GM19395 (cell line): ENCODE measurements at regions not wholly inside any gene's neighbourhood (a gene's known extent, or its start where the extent isn't known, plus 50 kb on each side); places are given as distances from the start of the nearest gene placed in this dataset.
"Not testable (repeated sequence)": the region's sequence is repeated elsewhere in the genome, so short reads cannot be mapped to it uniquely, and the experiment has no call there.

ENCODE experiments used
- ATAC-seq: cut with Tn5 transposase; IDR thresholded peaks from one replicate; pipeline ENCODE4 v1.9.1; 2021; ENCODE audit warnings: mild to moderate bottlenecking, moderate library complexity; ENCODE audit not compliant: unreplicated experiment

DNA sequence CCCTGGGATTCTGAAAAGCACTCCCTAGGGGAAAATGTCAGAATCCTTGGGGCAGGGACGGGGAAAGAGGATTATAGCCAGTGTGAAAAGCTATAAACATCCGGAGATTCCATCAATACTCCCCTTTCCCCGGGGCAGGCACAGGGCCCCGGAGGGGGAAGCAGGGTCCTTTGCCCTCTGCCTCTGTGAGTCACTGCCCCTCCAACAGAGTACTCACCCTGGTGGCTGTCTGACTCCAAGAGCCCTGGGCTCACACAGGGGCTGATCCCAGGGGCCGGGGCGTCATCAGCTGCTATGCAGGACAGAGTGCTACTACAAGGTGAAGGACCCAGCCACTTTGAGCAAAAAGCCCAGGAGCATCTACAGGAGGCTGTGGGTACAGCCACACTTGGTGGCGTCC, 133.0 kb upstream of the PRR20G start:
- no peak for ATAC-seq

DNA sequence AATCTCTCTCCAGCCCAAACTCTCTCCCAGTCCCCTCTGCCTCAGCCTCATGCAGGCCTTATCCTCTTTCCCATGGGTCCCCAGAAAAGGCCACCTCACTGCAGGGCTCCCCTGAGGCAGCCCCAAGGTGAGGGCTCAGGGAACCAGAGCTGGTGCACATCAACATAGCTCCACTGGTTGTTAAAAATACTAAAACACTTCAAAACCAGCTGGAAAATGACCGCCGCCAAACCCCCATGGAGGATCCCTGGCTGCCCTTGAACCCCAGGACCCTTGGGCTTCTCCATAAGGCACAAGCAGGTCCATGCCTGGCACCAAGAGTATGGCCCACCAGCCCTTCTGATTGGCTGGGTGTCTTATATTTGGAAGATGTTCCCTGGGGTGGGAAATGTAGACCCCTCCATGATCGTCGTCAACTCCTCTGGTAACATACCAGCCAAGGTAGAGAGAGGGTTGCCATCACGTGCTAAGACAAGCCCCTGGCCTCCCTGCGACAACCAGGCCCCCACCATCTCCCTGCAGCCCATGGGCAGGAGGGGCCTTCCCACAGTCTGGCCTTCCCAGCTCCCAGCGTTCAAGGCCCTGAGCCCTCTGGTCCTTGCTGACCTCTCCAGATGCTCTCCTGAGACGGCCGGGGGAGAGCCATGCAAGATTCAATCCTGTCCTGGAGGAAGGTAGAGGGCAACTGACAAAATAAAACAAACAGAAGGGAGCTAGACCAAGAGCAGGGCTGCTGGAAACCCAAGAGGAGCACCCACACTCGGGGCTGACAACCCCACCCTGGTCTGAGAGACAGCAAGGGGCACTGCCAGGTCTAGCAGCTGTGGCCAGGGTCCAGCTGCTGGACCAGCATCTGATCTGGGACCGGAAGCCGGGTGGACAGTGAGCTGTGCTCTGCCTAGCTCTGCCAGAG, 132.1 kb upstream of the PRR20G start:
- ATAC-seq = no peak

GRCh38 chr3:127419182-127419581, 131.3 kb upstream of the PRR20G start:
- no peak for ATAC-seq

DNA sequence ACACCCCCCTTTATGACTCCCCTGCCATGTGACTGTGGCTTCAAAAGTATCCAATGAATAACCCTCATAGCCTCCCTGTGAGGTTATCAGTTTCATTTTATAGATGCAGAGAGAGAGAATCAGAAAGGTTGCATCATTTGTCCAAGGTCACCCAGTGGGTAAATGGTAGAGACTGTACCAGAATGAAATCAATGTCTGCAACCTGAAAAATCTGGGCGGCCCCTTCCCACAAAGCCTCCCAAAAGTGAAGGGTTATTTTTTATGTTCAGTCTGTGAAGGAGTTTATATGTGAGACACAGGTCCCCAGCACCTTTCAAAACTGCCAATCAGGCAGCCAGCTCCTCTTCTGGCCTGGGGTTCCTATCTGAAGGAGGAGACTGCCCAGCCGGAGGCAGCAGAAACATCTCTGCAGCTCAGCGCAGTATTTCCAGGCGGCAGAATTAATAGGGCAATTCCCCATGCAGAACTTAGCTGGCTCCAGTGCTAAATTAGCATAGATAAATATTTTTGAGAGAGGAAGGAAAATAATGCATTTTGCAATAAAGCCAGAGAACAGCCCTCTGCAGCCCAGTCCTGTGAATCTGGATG, 130.8 kb upstream of the PRR20G start:
- no peak for ATAC-seq

GRCh38 chr3:127417709-127418559, 130.1 kb upstream of the PRR20G start:
- no peak for ATAC-seq

DNA sequence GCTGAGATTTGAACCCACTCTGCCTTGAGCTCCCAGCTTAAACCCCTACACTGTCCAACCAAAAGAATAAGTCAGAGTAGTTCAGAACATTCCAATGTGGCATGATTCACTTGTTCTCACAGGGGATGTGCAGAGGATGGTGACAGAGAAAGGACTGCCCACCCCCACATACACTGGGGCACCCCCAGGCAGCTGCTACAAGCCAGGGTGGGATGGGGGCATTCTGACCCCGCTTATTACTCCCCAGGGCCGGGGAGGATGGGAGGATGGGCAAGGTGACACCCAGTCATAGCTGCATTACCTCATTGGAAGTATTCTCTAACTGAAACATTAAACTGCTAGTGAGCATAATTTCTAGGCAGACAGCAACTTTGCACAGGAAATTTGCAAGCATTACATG, 126.0 kb upstream of the PRR20G start:
- no peak for ATAC-seq

GRCh38 chr3:127413318-127413673, 125.5 kb upstream of the PRR20G start:
- ATAC-seq = no peak

DNA sequence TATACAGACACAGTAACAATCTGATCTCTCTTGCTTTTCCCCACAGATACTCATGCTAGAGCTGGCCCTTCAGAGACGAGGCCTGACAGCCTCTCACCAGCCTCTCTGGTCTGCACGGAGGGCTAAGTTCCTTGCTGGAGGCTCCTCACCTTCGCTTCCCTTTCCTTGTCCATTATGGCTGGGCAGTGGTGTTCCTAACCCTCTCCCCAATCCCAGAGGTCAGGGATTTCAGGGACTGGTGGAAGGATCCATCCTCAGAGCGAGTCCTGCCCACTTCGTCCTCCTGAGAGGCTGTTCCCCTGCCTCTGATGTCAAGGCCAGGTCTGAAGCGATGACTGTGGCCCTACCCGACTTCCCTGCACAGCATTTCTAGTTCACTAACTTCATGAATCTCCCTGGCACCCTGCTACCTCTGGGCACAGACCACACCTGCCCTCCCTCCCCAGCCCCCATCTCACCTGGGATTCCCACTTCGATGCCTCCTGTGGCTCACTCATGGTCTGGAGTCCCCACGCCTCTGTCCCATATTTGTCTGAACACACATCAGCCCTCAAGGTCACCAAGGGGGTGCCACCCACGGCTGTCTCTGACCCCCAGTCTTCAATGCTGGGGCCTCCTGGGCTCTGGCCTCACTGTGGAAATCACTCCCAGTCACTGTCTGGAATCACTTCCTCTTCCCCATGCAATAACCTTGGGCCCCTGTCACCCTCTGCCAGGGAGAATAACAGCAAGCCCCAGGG, 124.9 kb upstream of the PRR20G start:
- ATAC-seq = no peak

DNA sequence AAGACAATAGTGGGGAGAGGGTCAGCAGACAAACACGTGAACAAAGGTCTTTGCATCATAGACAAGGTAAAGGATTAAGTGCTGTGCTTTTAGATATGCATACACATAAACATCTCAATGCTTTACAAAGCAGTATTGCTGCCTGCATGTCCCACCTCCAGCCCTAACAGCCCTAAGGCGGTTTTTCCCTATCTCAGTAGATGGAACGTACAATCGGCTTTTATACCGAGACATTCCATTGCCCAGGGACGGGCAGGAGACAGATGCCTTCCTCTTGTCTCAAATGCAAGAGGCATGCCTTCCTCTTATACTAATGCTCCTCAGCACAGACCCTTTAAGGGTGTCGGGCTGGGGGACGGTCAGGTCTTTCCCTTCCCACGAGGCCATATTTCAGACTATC, 124.0 kb upstream of the PRR20G start:
- not testable (repeated sequence) for ATAC-seq

- no peak for ATAC-seq
These were observed 123.4 kb upstream of the PRR20G start for GRCh38 chr3:127411083-127411727.

- no peak for ATAC-seq
These were observed 122.8 kb upstream of the PRR20G start for GRCh38 chr3:127410678-127411077.

- no peak for ATAC-seq
These were observed 122.3 kb upstream of the PRR20G start for GRCh38 chr3:127410137-127410488.

GRCh38 chr3:127409421-127410136, 121.7 kb upstream of the PRR20G start:
- ATAC-seq = no peak

DNA sequence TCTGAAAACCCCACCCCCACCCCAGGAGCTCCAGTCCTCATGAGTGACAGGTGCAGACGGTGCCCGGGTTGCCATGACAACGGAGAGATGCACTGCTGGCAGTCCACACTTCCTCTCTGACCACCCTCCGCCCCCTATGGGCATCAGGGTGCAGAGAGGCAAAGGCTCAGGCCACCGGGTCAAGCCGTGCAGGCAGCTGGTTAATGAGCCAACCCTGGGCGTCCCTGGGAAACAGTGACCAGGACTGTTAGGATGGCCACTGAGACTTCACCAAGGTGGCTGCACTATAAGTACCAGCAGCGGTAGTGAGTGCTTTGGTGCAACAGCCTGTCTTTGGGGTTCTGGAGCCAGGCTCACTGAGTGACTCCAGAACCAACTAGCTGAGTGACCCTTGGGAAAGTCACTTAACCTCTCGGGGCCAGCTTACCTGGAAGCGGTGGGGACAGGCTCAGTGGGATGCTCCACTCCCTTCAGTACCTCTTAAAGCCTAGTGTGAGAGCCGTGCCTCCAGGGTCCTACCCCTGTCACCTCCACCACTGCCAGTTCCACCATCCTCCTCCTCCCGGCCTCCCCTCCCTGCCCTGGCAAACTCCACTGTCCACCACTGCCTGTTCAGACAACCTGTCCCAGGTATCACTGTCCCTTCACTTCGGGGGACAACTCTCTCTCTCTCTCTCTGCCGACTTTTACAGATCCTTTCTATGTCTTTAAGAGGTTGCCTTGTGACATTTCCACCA, 121.0 kb upstream of the PRR20G start:
- ATAC-seq = no peak

DNA sequence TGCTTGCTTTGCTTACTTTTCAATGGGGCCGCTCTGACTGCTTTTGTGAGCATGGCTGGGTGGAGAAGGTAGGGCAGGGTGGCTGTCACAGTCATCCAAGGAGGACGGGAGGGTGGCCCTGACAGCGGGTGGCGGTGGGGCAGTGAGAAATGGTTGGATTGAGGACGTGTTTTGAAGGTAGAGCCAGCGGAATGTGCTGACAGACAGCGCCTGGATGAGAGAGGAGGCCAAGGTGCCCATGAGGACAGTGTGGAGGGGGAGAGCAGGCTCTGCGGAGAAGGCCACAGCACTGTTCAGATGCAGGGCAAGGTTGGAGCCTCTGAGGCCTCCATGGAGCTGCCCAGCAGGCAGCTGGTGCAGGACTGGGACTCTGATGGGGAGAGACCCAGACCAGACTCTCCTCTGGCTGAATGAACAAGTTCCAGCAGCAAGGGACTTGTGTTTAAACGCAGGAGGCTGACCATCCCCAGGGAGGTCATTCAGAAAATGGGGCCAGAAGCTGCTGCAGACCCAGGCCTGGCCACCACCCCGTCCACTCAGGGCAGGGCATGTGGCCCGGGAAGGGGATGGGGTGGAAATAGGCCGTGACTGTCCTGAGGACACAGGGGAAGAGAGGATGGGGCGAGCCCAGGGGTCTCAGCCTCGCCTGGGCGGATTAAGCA, 120.3 kb upstream of the PRR20G start:
- no peak for ATAC-seq

DNA sequence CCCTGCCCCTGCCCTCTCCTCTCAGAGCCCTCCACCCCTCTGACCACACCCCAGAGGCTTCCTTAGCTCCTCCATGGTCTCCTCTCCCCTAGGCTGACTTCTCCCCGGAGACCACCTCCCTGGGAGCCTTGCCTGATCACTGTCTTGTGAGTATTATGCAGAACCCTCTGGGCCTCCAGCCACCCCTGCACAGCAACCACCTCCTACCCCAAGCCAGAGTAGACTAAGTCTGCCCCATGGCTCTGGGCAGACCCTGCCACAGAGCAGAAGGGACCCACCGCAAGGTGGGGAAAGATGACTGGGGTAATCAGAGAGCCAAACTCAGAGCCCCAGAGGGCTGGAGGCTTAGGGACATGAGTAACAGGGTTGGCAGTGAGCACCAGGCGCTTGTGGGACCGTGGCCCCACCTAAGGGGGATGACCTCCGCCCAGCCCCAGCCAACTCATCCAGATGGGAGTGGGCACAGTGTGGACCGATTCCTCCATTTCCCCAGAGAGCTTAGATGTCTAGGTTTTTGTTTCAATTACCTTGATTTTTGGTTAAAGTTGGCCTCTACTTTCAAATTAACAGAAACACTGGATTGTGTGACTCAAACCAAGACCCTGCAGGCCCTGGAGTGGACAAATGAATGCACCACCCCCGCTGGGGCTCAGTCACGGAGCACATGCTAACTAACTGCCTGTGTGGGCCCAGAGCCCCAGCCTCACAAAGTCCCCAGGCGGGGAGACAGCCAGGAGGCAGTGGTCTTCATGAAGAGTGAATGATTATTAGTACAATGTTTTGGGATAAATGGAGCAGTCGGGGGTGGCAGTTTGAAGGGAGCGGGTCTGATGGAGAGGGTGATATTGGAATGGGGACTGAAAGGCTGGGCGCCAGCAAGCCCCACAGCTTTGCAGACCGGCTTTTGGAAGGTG, 119.4 kb upstream of the PRR20G start:
- no peak for ATAC-seq

DNA sequence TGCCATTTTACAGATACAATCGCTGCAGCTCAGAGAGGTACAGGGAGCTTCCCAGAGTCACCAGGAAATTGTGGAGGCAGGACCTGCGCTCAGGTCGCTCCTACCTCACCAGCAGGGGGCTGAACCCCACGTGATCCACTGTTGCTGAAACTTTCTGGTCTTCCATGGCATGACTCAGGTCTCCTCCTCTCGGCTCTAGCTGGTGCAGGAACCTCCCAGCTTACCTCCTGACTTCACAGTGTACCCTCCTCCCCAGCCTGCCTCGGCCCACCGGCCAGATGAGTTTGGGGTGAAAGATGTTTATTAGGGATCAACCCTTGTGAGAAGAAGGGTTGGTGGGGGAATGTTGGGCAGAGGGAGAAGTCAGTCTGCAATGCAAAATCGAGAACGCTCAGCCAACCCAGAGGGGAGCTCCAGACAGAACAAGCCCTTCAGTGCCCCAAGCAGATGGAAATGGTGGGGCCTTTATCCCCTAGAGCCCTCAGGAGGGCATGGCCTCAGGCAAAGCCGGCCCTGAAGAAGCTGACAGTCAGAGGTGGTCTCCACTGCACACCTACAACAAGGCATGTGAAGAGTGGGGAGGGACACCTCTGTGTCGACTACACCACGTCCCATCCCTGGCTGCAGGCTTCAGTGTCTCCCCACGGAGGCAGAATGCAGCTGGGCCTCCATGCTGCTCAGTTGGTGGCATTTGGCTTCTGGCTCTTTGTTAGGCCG, 118.6 kb upstream of the PRR20G start:
- no peak for ATAC-seq
